Occipital lobe (tissue), 1 donor: ENCODE measurements at regions not wholly inside any gene's neighbourhood (a gene's known extent, or its start where the extent isn't known, plus 50 kb on each side); places are given as distances from the start of the nearest gene placed in this dataset.
"Not testable (repeated sequence)": the region's sequence is repeated elsewhere in the genome, so short reads cannot be mapped to it uniquely, and the experiment has no call there.

ENCODE experiments used
- DNase-seq: peaks from one replicate; lab custom pipeline; 2025; lab: John Stamatoyannopoulos, UW

DNA sequence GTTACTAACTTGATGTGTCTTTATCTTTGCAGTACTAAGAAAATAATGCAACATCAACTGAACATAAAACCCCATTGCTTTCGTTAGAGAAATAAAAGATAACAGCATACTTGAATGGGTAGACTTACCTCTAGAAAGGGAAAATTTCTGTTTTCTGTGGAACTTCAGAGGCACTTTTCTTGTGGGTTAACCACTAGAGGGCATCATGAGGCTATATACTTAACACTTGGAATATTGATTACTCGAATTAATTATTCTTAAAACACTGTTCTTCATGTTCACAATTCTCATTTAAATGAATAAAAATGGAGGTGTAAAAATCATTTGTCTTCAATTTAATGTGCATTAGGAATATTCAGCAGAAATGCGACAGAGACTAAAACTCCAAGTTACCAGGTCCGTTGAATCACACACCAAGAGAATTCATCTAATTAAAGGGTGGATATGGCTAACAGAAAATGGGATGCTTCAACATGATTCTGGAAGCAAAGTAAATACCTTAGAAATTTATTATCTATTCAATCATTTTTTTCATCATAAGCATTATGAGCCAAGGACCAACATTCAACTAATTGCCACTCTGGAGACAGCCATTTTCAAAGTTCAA, 330.8 kb upstream of the PREP start:
- DNase-seq = no peak

DNA sequence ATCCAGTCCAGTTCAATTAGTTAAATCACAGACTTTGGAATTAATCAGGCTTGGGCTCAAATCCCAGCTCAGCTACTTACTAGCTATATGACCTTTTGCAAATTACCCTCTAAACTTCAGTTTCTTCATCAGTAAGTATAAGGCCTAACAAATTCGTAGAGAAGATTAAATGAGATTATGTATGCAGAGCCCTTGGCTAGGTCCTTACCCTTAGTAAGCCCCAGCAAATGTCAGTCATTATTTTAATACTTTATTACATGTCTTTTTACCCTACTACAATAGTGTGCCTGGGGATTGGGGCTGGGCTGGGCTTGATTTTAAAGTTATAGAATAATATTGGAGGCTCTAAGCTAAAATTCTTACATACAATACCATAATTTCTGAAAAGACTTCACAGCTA, 326.1 kb upstream of the PREP start:
- DNase-seq = no peak

DNA sequence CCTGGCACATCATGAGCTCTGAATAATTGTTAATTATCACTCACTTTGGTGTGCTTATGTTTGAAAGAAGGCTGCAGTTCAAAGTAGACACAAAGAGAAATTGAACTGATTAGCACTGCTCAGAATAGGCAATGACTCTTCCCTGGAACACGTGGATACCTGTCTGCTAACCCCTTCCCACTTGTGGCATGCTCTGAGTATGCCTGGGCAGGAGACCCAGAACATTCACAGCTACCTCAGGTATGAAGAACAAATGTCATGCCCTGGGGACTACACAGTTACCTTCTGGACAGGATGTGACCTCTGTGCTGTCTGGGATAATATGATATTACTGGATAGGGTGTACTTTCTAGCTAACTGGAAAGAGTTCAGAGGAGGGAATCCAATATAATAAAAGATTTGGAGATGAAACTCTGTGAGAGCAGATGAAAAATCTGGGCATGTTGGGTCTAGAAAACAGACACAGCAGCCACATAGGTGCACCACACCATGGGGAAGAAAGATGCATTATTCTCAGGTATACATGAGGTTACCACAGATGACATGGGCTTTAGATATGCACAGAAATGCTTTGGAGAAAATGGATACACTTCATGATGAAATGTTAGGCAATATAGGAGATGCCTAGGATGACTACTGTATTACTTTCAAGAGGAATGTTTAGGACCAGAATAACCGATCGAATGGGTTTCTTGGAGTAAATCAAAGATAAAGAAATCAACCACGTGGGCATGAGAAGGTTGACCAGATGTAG, 324.2 kb upstream of the PREP start:
- DNase-seq = no peak

DNA sequence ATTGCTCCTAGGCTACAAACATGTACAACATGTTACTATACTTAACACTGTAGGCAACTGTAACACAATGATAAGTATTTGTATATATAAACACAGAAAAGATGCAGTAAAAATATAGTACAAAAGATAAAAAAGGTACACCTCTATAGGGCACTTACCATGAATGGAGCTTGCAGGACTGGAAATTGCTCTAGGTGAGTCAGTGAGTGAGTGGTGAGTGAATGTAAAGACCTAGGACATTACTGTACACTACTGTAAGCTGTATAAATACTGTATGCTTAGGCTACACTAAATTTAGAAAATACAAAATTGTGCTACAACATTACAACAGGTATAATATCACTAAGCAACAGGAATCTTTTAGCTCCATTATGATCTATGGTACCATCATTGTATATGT, 312.0 kb upstream of the PREP start:
- DNase-seq = no peak

DNA sequence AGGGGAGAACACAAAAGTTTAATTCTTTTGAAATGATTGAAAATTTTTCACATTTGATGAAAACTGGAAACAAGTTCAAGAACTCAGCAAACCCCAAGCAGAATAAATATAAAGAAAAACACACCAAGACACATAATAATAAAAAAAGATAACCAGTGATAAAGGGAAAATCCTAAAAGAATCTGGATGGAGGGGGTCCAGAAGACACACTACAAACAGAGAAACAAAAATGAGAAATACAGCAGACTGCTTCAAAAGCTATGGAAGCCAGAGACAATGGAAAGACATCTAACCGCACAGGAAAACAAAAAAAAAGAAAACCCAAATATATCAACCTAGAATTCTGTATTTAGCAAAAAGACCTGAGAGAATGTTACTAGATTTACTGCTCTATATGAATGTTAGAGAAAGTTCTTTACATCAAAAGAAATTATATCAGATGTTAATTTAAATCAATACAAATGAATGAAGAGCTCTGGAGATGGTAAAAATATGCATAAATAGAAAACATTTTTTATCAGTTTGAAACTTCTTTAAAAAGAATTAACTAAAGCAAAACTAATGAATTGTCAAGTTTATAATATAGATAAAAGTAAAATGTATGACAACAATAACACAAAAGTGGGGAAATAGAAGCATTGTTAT, 310.7 kb upstream of the PREP start:
- DNase-seq = no peak

DNA sequence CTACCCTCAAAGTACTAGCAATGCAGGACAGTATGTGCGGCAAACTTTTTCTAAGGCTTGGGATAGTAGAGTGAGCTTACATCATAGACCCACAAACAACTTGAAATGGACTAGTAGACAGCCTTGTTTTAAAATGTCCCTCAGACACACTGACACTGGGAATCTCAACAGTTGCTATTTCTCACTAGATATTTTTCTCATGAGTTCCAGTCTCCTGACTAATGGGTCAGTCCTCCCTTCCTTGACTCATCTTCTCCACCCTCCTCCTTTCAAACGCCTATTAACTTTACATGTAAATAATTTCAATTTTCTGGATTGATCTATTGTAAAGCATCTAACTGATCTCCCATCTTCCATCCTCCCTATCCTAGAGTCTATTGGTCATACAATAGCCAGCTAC, 308.3 kb upstream of the PREP start:
- no peak for DNase-seq

DNA sequence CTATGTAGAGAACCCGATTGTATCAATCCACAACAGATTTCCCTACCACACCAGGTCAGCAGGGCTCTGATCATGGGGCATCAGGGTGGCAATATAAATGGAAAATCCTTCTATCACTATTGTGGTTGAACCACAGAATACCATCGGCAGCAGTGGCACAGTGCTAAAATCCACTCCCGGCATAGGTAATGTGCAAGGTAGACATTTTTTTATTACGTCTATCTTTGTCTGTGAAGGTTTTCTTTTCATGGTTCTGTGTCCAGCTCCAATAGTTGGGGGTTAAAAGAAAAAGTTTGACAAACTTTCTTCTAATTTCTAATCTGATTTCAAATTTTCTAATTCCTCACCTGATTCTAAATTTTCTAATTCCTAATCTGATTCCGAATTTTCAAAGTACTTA, 302.7 kb upstream of the PREP start:
- no peak for DNase-seq

DNA sequence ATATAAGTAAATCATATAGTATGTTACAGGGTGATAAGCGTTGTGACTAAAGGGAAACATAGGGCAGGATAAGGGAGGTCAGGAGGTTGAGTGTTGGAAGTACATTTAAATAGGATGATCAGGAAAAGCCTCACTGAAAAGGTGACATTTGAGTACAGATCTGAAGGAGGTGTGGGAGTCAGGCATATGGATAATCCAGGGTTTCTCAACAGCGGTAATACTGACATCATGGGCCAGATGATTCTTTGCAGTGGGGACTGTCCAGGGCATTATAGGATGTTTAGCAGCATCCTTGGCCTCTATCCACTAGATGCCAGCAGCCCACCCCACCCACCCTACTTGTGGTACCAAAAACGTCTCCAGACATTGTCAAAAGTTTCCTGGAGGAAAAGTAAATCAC, 292.6 kb upstream of the PREP start:
- DNase-seq = no peak

DNA sequence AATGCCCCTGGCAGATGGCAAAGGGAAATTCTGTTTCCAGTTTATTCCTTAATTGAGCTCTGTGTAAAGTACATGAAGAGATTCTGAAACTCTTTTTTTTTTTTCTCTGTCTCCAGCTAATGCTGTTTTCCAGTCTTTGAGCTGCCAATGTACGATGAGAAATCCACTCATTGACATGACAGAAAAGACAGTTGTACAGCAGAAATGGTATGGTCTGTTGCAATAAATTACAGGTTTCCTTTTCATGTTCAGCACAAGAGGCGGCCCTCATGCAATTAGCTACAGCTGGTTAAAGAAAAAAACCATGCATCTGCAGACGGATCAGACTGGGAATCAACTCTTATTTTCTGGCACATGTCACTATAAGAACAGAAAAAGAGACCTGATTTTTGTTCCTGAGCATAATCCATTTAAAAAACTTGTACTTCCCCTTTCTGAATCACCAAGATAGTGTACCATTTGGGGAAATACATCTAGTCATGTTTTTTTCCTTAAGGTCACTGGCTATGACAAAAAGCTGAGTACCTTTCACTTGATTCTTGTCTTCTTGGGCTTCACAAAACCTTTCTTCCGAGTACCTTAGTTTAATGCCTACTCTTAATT, 289.8 kb upstream of the PREP start:
- DNase-seq = no peak

DNA sequence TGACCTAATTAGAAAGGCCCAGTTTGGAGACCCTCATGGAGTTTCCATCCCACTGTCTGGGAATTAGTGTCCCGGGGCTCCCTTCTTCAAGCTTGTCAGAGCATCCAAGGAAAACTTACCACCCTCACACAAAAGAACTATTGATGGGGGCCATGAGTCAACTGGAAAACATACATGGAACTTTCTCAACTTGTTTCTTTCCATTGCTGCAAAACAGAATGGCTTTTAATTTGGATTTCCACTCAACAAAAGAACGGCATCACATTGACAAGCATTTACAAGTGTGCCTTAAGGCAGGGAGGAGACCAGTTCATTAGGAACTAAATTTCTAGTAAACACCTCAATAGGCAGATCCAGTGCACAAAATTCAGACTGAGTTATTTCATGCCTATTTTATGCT, 289.1 kb upstream of the PREP start:
- no peak for DNase-seq

DNA sequence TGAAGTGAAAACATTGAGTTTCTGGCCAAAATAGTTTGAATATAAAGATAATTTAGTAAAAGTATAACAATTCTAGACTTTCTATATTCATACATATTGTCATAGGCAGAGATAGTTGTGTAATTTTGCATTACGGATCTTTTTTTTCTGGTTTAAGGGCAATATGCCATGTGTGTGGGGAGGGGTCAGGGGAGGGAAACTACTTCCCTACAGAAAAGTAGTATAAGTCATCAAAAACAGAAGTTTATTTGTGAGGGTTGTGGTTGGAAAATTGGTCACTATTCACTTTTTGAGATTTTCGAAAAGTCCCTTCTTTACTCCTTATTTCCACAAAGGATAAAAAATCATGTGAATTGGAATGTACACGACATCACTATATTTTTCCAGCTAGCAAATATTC, 288.2 kb upstream of the PREP start:
- no peak for DNase-seq

DNA sequence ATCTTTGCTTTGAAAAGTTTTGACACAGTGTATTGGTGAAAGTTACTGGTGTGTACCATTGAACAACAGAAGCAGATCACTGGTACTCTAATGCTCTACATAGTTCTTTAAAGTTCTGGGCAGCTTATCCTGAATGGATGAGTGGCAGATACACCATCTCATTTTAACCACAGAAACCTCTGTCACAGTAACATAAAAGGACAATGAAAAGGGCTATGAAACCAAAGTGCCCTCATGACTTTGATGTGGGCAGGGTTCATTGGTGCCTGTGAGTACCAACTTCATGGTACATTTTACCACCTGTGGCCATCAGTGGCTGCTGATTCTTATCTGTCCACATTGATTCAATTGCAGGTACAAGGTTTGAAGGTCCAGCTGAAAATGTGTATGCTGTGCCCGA, 285.7 kb upstream of the PREP start:
- DNase-seq = no peak

DNA sequence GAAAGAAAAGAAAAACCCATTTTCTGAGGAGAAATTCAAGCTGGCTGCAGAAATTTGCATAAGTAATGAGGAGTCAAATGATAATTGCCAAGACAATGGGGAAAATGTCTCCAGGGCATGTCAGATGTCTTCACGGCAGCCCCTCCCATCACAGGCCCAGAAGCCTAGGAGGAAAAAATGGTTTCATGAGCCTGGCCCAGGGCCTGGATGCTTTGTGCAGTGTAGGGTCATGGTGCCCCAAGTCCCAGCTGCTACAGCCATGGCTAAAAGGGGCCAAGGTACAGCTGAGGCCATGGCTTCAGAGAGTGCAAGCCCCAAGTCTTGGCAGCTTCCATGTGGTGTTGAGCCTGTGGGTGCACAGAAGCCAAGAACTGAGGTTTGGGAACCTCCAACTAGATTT, 283.9 kb upstream of the PREP start:
- DNase-seq = not testable (repeated sequence)

DNA sequence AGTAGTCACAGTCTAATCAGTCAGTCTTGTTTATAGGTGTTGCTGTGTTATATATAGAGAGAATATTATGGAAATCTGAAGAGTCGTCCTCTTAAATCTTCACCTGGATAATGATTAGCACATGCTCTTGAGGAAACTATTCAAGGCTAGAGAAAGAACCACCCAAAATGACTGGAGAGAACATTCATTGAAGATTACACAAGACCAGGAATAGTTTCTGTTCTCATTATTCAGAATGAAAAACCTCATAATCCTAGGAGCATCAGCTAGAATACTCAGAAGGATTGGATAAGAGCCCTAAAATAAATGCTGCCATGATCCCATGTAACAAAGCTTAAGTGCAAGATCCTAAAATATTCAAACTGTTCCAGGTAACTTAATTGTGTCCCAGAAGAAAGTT, 278.2 kb upstream of the PREP start:
- DNase-seq = no peak

DNA sequence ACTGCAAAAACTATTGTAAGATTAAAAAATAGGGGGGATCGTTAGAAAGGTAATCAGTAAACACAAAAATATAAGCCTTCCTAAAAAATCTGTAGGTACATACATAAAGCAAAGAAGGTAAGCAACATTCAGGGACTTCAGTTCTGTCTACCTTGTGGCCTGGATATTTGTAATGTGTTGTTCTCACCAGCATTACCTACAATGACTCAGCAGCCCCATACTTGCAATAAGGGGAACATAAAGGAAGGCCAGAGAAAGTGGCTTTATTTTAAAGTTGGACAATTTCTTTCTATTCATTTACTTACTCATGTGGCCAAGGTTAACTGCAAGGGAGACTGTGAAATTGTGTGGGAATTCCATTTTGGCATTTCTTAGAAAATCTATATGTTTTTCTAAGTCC, 277.2 kb upstream of the PREP start:
- no peak for DNase-seq

DNA sequence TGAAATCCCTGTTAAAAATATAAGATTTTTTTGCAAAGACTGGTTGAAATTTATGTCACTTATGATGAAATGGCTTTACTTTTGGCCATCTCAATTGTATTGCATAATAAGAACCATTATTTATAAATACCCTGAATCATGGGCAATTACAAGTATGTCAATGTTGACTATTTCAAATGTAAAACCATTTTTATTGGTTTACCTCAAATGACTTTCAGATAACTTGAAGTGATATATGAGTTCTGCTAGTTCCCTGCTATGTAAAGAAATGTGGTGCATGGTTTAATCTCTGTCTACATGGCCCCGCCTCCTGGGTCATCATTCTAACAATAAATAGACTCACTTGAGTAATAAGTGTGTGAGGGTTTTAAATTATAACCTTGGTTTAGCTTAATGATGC, 275.6 kb upstream of the PREP start:
- no peak for DNase-seq

DNA sequence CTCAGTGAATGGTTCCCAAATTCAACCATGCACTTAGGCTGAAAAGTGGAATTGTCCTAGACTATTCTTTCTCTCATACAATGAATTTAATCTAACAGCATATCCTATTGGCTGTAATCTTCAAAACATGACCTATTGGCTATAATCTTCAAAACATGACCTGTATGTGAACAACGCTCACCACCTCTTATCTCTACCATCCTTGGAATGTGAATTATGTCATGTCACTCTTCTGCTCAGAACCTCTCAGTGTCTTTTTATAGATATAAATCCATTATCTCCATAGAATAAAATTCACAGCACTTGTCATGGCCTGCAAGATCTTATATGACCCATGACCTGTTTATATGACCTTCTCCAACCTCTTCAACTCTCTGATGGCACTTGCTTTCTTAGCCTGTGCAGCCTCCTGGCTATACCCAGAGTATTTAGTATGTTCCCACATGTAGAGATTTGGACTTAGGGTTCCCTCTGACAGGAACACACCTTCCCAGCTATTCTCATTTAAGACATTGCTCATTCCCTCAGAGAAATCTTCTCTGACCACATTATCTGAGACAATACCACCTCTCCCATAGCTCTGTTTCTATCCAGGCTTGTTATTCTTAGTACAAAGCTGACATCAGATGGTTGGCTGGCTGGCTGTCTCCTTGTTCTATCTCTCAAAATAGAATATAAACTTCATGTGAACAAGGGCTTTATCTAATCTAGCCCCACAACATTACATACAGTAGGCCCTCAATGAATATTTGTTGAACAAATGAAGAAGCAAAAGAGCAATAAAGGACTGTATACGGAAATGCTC, 275.0 kb upstream of the PREP start:
- no peak for DNase-seq

DNA sequence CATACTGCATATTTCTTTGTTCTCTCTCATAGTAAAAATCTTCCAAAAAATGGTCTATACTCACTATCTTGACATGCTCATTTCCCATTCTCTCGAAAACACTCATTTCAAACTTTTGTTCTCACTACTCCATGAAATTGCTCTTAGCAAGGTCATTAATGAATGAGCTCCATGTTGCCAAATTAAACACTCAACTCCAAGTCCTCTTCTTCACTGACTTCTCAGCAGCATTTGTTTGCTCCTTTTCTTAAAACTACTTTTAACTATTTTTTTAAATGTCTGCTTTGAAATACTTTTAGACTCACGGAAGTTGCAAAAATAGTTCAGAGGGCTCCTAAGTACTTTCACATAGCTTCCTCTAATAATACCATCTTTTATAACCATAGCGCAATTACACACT, 274.0 kb upstream of the PREP start:
- DNase-seq = no peak

DNA sequence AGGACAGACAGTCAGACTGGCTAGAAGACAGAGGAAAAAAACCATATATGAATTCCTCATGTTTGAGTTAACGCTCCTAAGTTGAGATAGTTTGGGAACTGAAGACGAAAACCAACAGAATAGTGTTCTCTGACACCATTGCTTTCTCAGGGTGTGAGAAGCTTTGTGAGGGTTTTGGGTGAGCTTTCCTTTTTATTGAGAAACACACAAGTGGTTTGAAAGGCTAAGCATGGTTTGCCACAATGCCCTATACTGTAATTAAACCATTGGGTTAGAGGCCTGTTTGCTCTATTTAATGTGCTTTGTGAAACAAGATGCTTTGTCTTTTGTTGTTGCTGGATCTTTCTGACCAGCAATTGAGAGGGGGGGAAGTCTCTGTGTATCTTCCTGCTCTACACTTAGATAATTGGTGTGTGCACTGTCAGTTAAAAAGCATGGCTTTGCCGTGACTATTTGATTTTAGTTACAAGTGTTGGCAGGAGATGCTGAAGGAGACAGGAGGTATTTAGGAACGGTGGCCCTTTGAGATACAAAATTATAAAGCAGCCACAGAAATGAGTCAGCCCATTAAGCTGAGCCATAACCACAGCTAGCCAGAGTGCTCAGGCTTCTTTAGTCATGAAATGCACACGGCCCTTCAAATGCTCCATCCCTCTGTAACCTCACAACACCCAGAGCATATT, 273.0 kb upstream of the PREP start:
- DNase-seq = no peak

DNA sequence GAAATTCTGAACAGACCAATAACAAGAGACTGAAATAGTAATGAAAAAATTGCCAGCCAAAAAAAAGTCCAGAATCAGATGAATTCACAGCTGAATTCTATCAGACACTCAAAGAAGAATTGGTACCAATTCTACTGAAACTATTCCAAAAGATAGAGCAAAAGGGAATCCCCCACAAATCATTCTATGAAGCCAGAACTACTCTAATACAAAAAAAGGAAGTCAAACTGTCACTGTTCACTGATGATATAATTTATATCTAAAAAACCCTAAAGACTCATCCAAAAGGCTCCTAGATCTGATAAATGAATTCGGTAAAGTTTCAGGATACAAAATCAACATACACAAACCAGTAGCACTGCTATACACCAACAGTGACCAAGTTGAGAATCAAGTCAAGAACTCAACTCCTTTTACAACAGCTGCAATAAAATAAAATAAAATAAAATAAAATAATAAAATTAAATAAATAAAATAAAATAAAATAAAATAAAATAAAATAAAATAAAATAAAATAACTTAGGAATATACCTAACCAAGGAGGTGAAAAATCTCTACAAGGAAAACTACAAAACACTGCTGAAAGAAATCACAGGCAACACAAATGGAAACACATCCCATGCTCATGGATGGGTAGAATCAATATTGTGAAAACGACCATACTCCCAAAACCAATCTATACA, 270.1 kb upstream of the PREP start:
- DNase-seq = not testable (repeated sequence)

DNA sequence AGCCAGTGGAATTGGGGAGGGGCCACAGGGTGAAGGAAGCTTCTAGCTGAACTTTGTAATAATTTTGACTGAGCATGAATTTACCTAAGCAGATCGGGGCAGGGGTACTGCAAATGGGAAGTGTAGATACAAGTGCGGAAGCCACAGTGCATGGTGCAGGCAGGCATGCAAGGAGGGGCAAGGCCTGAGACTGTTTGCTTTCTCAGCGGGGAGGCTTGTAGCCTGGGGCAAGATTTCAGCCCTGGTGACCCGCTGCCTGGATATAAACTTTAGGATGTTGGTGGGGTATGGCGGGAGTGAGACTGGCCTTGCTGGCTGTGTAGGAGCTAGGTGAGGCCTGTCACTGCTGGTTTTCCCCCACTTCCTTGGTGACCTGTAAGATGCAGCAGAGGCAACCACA, 266.4 kb upstream of the PREP start:
- no peak for DNase-seq
